ENCODE measurements at regions not wholly inside any gene's neighbourhood (a gene's known extent, or its start where the extent isn't known, plus 50 kb on each side); places are given as distances from the start of the nearest gene placed in this dataset.

- peak; percentile 18 for DNase-seq (ENCODE audit: low read depth)
These were observed 463.1 kb downstream of the NR2F1-AS1 start for GRCh38 chr5:93117751-93118531.

- DNase-seq (ENCODE audit: low read depth), result no peak
These were observed 473.1 kb downstream of the NR2F1-AS1 start for GRCh38 chr5:93107805-93108520.

- DNase-seq (ENCODE audit: low read depth), result no peak
These were observed 473.9 kb downstream of the NR2F1-AS1 start for GRCh38 chr5:93107141-93107540.

GRCh38 chr5:93101661-93102060 is 479.4 kb downstream of the NR2F1-AS1 start:
- DNase-seq (ENCODE audit: low read depth), result no peak

- DNase-seq (ENCODE audit: low read depth), result no peak
These were observed 480.0 kb downstream of the NR2F1-AS1 start for GRCh38 chr5:93100976-93101375.

GRCh38 chr5:93100428-93100827 is 480.6 kb downstream of the NR2F1-AS1 start:
- peak; percentile 19 for DNase-seq (ENCODE audit: low read depth)

GRCh38 chr5:93099902-93100347 is 481.1 kb downstream of the NR2F1-AS1 start:
- no peak for DNase-seq (ENCODE audit: low read depth)

- no peak for DNase-seq (ENCODE audit: low read depth)
These were observed 484.5 kb downstream of the NR2F1-AS1 start for GRCh38 chr5:93096561-93096960.

GRCh38 chr5:93092349-93093105 is 488.5 kb downstream of the NR2F1-AS1 start:
- DNase-seq (ENCODE audit: low read depth), result peak; percentile 44

GRCh38 chr5:93090698-93091097 is 490.3 kb downstream of the NR2F1-AS1 start:
- no peak for DNase-seq (ENCODE audit: low read depth)

GRCh38 chr5:93088592-93089389 is 492.2 kb downstream of the NR2F1-AS1 start:
- no peak for DNase-seq (ENCODE audit: low read depth)

- no peak for DNase-seq (ENCODE audit: low read depth)
These were observed 493.7 kb downstream of the NR2F1-AS1 start for GRCh38 chr5:93087326-93087725.

- DNase-seq (ENCODE audit: low read depth), result no peak
These were observed 498.0 kb downstream of the NR2F1-AS1 start for GRCh38 chr5:93082981-93083380.

- no peak for DNase-seq (ENCODE audit: low read depth)
These were observed 502.0 kb downstream of the NR2F1-AS1 start for GRCh38 chr5:93079046-93079445.

- peak; percentile 99 for DNase-seq (ENCODE audit: low read depth)
These were observed 502.7 kb downstream of the NR2F1-AS1 start for GRCh38 chr5:93078082-93079038.

GRCh38 chr5:93076566-93076965 is 504.5 kb downstream of the NR2F1-AS1 start:
- DNase-seq (ENCODE audit: low read depth), result no peak

GRCh38 chr5:93076096-93076495 is 504.9 kb downstream of the NR2F1-AS1 start:
- no peak for DNase-seq (ENCODE audit: low read depth)

GRCh38 chr5:93073547-93073946 is 507.5 kb downstream of the NR2F1-AS1 start:
- DNase-seq (ENCODE audit: low read depth), result no peak

GRCh38 chr5:93072831-93073459 is 508.1 kb downstream of the NR2F1-AS1 start:
- peak; percentile 43 for DNase-seq (ENCODE audit: low read depth)

All from HT1080 (cell line).